ENCODE measurements at regions not wholly inside any gene's neighbourhood (a gene's known extent, or its start where the extent isn't known, plus 50 kb on each side); places are given as distances from the start of the nearest gene placed in this dataset.
"Not testable (repeated sequence)": the region's sequence is repeated elsewhere in the genome, so short reads cannot be mapped to it uniquely, and the experiment has no call there.

DNA sequence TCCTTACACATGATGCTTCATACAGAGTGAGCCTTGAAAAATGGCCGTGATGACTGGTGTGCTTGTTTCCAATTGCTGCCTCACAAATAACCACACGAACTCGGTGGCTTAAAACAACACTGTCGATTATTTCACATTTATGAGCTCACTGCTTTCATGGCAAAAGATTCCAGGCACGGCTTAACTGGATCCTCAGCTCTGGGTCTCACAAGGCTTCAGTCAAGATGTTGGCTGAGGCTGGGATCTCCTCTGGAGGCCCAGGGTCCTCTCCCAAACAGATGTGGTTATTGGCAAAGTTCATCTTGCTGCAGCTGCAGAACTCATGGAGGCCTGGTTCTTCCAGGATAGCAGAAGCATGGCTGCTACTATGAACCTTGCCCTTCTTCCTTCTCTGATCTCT, 144.6 kb downstream of the TFAP2C start:
- DNase-seq, result no peak

DNA sequence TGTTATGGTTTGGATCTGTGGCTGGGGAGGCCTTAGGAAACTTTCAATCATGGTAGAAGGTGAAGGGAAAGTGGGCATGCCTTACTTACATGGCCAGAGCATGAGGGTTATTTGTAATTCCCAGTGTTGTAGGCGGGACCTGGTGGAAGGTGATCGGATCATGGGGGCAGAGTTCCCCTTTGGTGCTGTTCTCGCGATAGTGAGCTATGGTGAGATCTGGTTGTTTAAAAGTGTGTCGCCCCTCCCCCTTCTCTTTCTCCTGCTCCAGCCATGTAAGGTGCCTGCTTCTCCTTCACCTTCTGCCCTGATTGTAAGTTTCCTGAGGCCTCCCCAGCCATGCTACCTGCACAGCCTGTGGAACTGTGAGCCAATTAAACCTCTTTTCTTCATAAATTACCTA, 145.8 kb downstream of the TFAP2C start:
- no peak for DNase-seq

DNA sequence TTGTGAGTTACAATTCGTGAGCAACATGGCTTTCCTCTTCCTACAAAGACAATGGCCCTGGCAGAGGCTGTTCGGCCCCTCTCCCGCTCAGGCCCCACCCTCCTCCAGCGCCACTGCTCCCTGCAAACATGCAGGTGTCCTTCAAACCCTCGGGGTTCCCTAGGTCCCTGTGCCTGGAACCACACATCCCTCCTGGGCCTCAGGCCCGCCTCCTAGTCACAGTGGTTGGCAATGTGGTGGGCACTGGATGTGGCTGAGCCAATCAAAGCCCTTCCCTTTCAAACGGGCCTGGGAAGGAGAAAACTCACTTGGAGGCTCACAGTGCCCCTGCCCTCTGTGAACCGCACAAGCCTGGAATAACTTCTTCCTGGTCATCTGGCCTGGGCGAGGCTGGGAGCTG, 147.2 kb downstream of the TFAP2C start:
- no peak for DNase-seq

DNA sequence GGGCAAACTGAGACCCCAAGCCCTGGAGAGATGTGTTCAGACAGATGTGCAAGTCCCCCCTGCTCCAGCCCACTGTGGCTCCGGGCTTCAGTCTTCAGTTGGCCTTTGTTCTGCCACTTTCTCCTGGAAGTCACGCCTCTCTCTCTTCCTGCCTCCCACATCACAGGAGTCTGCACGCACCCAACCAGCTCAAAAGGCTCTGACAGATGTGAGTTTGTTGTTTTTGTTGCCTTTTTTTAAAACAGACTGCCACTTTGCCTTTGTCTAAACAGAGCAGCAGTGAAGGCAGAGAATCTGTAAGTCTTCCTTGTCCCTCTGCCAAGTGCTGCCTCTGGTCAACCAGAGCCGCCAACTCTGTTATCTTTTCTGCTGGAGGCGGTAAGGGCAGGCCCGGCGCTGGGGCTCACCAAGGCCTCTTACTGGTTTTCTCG, 149.7 kb downstream of the TFAP2C start:
- no peak for DNase-seq

DNA sequence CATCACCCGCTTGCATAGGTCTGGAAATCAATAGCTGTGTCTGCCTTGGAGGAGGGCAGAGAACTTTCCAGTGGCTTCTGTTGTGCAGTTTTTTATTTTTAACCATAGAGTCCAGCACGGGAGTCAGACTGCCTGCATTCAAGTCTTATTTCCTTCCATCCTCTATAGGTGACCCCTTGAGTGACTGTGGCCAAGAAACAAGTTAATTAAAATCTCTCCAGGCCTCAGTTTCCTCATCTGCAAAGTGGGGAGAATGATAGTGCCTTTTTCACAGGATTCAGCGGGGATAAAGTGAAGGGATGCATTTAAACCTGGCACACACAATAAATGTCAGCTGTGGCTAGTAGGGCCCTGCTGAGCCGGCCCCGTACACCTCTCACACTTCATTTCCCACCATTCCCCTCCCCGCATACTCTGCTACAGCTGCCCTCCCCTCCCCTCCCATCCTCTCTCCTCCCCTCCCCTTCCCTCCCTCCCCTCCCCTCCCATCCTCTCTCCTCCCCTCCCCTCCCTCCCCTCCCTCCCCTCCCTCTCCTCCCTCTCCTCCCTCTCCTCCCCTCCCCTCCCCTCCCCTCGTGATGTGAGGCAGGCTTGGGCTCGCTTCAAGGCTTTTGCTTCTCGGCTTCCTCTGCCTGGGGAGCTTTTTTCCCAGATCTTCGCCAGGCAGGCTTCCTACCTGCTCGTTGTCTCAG, 150.5 kb downstream of the TFAP2C start:
- no peak for DNase-seq

DNA sequence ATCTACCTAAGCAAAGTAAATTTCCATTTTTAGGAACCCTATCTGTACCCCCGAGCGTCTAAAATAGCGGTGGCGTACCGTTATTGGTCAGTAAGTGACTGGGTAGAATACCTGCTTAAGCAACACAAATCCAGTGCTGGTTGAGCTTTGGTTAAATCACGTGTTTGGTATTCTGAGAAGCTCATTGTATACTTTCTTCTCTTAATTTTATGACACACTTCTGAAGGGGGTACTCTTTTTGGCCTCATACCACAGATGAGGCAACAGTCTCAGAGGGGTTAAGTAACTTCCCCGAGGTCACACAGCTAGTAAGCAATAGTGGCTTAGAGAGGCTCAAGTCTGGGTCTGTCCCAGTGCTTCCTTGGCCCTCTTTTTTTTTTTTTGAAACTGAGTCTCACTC, 151.2 kb downstream of the TFAP2C start:
- DNase-seq, result no peak

DNA sequence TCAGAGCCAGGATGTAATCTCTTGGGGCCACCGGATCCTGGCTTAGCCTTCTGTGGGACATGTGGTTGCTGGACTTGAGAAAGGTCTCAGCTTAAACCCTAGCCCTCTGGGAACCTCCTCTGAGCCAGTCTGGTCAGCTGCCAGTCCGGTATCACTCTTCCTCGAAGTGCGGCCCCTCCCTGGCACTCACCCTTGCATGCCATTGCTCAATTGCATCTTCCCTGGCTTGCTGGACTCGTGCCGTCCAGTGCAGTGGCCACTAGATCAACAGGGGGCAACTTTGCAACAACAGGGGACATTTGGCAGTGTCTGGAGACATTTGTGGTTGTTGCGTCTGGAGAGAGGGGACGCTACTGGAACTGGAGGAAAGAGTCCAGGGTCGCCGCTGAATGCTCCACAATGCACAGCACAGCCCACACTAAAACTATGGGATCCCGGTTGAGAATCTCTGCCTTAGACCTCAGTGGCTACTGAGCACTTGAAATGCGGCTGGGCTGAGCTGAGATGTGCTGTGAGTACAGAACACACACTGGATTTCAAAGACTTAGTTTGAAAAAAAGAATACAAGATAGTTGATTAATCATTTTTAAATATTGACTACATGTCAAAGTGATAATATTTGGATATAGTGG, 152.1 kb downstream of the TFAP2C start:
- DNase-seq, result no peak

DNA sequence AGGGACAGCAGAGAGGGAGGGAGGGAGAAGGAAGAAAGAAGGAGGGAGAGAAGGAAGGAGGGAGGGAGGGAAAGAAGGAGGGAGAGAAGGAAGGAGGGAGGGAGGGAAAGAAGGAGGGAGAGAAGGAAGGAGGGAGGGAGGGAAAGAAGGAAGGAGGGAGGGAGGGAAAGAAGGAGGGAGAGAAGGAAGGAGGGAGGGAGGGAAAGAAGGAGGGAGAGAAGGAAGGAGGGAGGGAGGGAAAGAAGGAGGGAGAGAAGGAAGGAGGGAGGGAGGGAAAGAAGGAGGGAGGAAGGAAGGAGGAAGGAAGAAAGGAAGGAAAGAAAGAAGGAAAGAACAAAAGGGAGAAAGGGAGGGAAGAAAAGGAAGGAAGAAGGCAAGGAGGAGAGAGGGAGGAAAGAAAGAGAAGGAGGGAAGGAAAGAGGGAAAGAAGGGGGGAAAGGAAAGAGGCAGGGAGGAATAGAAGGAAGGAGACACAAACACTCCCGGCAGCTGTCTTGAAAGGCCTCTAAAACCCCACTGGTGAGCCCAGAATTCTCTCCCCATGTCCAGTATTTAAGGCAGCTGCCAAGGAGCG, 153.0 kb downstream of the TFAP2C start:
- DNase-seq, result not testable (repeated sequence)

DNA sequence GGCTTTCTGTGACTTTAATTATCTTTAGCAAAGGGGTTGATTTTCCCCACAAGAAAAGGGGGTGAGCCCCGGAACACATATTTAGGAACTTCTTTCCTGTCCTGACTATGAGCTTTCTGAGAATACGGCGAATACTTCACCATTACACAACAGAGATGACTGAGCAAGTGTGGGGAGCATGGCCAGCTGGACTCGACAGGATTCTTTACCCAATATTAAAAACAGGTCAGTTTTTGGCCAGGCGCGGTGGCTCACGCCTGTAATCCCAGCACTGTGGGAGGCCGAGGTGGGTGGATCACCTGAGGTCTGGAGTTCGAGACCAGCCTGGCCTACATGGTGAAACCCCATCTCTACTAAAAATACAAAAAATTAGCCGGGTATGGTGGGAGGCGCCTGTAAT, 153.7 kb downstream of the TFAP2C start:
- not testable (repeated sequence) for DNase-seq

DNA sequence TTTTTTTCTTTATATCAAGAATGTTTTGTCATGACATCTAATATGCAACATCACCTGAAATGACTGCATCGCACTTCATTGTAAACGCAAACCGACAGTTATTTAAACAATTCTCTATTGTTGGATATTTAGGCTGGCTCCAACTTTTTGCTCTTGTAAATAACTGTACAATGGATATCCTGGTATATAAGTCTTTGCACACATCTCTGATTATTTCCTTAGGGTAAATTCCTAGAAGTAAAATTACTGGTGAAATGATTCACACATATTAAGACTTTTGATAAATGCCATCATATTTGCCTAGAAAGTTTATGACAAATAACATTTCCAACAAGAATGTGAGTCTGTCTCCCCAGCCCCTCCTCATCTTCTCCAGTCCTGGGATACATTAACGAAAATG, 154.7 kb downstream of the TFAP2C start:
- no peak for DNase-seq

DNA sequence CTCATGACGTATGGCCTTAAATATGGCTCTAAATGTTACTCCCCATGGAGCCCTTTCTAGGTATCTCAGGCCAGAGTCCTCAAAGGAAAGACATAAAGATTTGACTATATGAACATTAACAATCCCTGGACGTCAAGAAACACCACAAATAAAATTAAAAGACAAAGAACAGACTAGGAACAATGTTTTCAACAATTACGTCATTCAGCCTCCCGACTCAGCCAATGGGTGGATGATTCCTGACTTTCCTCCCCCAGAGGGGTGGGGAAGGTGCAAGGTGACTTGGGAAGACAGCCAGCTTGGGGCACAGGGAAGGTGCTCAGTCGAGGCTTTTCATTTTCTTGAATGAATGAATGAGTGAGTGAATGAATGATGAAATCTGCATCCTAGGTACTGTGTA, 157.4 kb downstream of the TFAP2C start:
- DNase-seq, result no peak

DNA sequence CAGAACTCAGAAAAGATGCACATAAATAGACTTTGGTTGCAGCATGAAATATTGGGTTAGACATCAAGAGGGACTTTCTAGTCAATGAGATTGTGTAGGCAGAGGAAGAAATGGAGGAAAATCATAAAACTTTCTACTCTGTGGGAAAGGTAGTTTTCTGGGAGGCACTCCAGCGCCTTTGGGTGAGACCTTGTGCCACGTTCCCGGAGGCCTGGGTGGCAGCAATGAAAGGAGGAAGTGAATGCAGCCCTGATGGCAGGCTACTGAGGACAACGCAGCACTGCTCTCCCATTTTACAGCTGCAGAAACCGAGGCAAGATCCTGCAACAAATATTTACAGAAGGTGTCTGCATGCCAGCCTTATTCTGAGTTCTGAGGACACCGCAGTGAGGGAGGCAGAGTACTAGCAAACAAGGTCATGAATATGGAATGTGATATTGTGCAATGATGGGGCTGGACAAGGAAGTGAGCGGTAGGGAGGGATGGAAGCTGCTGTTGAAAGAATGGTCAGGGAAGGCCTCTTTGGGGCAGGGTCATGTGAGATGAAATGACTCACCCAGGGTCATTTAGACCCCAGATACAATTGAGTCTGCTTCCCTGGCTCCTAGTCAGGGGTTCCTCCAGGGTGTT, 159.1 kb downstream of the TFAP2C start:
- DNase-seq, result no peak

DNA sequence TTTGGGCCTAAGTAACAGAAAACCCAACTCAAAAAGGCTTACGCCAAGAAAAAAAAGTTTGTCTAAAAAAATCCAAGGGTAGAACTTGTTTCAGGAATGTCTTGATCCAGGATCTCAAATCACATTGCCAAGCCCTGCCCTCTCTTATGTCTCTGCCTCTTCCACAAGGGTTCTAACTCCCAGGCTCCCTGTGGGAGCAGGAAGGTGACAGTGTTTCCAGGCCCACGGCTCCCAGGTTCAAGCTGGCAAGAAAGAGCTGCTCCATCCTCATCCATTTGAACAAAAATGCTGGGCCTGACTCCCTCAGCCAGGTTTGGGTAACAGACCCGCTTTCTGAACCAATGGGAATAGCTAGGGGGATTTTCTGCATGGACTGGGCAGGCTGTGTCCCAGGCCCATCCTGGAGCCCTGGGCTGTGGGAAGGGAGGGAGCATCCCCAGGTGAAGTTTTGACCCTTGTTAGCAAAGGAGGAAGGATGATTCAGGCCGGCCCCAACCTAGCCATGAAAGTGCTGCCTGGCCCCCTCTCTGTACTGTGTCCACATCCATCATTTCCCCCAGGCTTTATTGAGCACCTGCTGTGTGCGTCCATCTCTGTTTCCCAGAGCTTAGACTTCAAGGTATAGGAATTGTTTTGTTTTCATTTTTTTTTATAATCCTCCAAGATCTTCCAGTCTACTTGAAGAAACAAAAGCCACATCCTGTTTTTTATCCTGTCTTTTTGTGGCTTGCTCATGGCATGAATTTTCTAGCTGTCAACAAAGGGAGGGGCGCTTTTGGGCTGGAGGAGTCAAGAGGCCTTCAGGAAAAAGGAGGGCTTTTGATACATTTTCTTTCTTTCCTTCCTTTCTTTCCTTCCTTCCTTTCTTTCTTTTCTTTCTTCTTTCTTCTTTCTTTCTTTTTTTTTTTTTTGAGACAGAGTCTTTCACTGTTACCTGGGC, 159.8 kb downstream of the TFAP2C start:
- no peak for DNase-seq

DNA sequence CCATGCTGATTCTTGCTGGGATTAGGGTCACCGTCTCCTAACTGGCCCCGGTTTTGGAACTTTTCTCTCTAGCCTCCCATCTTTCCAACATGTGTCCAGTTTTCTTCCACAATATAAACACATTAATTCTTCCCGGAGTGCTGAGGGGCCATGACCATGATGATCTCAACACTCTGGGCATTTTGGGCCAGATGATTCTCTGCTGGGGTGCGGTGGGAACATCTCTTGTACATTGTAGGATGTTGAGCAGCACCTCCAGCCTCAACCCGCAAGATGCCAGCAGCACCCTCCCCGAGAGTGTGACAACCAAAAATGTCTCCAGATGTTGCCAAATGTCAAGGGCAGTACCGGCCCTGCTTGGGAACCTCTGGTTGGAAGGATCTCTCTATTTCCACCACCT, 164.8 kb downstream of the TFAP2C start:
- no peak for DNase-seq

DNA sequence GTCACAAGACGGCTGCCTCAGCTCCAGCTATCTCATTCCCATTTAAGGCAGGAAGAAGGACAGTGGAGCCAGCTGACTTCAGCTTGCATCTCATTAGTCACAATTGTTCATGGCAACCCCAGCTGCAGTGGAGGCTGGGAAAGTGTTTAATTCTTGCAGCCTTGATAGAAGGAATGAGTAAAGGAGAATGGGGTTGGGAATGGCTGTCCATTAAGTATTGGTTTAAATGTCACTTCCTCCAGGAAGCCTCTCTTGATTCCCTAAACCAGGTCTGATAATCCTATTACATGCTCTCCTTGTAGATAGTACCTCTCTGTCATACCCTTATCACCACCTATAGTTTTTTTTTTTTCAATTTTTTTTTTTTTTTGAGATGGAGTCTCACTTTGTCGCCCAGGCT, 166.4 kb downstream of the TFAP2C start:
- DNase-seq, result no peak

DNA sequence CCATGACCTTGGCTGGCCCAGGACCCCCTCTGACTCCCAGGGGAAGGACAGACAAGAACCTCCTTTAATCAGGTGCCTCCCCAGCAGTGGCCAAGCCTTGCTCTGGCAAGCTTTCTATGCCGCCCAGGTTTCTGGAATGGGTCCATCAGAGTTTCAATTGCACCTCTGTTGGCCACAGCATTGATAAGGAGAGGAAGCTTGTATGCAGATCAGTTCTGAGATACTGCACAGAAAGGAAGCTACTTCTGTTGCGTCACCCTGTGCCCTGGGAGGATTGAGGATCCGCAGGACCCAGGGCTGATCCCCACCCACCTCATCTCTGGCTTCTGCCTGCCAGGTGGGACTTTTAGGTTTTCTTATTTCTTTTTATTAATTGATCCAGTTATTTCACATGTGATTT, 167.2 kb downstream of the TFAP2C start:
- DNase-seq, result no peak

DNA sequence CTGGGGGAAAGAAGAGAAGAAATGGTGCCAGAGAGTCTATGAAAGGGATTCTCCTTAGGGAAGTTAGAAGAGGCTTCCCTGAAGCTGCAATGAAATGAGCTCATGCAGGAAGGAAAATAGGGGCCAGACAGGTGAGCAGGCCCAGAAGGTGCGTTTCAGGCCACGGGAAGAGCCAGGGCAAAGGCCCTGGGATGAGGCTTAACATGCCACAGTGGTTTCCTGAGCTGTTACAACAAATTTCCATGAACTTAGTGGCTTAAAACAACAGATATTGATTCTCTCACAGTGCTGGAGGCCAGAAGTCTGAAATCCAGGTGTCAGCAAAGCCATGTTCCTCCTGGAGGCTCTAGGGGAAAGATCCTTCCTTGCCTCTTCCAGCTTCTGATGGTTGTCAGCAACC, 167.9 kb downstream of the TFAP2C start:
- DNase-seq, result no peak

DNA sequence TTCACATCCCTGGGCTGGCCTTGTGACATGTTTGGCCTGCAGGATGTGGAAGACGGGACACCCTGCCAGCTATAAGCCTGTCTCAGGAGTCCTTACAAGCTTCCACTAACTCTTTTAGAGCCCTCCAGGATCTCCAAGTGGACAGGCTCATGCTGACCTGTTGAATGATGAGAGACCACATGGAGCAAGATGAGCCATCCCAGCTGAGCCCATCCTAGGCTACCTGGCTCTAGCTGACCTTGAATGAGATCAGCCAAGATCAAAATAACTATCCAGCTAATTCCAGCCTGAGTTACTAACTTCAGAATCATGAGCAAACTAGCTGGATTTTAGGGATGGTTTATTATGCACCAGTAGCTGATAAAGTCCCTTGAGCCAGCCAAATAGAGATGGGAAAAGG, 169.5 kb downstream of the TFAP2C start:
- DNase-seq, result no peak

DNA sequence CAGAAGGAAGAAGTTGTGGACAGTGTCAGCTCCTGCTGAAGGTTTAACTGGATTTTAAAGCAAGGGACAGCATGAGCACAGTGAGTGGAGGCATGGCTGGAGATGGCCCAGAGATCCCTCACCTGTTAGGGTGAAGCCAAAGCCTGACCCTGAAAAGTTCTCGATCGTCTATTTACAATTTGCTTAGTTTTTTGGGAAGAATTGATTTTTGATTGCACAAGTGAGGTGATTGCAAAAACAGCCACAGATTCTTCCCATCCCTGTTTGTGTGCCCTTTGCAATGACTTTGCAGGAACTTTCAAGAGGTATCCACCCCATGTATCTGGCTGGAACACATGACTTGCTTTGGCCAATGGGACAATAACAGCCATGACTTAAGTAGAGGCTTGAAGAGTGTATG, 170.1 kb downstream of the TFAP2C start:
- DNase-seq, result no peak

DNA sequence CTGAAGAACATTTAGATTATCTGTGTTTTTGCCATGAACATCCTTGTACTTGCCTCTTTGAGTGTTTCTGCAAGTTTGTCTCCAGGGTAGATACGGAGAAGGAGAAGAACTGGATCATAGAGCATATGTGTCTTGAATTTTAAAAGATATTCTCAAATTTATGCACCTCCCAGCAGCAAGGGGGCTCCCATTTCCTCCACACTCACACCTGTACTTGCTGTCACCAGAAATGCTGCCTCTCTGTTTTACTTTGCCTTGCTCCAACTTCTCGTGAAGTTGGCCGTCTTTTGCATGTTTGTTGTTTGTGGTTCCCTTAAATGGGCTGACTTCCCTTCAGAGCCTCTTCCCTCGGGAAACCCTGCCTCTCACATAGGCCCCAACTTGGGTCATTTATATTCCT, 171.0 kb downstream of the TFAP2C start:
- no peak for DNase-seq

DNA sequence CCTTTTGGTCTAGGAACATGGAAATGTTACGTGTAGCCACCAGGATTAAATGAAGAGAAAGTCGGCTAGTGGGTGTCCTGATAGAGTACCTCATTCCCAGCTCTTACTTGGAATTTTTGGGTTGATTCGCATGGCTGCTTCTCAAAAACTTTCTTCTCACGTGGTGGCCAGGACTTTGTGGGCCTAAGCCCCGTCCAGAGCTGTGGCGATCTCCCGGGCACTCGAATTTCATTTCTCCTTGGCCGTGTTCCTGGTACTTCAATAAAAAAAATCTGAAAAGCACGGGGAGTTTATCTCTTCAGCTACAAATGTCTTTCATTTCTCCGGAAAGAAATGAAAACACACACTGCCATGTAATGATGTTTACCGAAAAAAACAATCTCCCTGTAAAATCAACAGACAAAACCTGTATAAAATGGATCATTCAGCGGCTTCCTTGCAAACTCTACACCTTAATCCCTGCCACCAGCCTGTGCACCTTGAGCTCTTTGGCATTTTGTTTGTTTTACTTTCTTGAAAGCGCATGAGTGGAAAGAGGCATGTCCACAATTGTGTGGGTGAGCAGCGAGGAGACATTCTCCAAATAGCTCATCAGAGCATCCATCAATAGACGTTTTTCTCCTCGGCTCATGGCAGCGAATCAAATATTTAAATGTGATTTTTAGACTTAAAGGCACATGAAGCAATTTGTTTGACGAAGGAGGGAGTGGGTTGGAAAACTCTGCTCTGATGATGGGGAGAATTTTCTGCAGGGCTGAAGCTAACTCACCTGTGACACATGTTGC, 173.1 kb downstream of the TFAP2C start:
- no peak for DNase-seq

DNA sequence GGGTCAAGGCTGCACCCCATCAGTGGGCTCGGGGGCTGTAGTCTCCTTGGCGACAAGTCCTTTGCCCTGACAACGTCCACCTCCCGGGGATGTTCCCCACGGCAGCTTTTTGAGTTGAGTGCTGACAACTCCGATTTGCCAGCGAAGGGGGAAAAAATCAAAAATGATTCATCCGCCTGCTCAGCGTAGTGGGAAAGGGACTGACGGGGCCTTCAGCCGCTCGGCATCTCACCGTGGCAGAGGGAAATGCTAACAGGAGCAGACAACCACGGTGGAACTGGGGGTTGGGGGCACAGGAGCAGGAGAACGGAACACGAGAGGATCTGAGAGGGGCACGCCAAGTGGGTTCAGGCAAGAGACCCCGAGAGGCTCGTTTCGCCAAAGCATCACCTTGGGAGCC, 173.7 kb downstream of the TFAP2C start:
- DNase-seq, result no peak
